ENCODE measurements at regions not wholly inside any gene's neighbourhood (a gene's known extent, or its start where the extent isn't known, plus 50 kb on each side); places are given as distances from the start of the nearest gene placed in this dataset.

DNA sequence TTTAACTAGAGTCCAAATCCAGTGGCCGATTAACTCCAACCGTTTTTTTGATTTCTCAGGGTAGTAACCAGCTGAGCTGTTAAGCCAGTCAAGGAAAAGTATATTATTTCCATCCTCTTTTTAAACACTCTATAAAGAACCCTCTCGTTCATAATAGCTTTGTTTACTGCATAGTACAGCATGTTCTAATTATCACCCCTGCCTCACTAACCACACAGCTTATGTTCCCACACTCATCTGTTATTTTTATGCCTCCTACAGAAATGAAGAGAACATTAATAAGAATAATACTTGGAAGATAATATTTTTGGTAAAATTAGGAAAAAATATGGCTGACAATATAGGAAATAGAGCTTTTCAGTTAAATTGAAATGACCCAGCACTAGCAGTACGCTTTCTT lies 2132.8 kb upstream of the CELF4 start:
- DNase-seq (ENCODE audit: insufficient read length, low spot score) = no peak
- FAIRE-seq = no peak

- no peak for FAIRE-seq
- DNase-seq (ENCODE audit: insufficient read length, low spot score) = no peak
Observed at GRCh38 chr18:39693359-39693758, 2127.8 kb upstream of the CELF4 start.

GRCh38 chr18:39692367-39693015 lies 2126.9 kb upstream of the CELF4 start:
- no peak for FAIRE-seq
- DNase-seq (ENCODE audit: insufficient read length, low spot score) = no peak

GRCh38 chr18:39685303-39685902 lies 2119.8 kb upstream of the CELF4 start:
- FAIRE-seq = no peak
- DNase-seq (ENCODE audit: insufficient read length, low spot score) = no peak

GRCh38 chr18:39681061-39681460 lies 2115.5 kb upstream of the CELF4 start:
- no peak for FAIRE-seq
- no peak for DNase-seq (ENCODE audit: insufficient read length, low spot score)

DNA sequence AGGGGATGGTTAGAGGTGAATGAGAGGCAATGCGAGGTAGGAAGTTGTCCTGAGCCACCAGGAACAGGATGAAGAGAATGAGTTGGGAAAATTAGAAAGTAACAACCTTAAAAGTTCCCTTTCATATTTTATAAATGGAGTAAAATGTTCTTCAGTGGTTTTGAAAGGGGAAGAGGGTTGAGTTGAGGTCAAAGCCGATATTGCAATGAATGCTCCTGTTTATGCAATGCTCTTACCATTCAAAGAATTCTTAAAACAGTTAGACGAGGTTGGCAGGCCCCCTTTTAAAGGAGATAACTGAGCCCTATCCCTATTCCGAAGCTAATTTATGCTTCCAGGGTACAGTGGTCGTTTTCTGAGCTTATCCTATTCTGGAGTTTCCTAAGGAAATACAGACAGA lies 2110.3 kb upstream of the CELF4 start:
- no peak for DNase-seq (ENCODE audit: insufficient read length, low spot score)
- no peak for FAIRE-seq

- no peak for FAIRE-seq
- no peak for DNase-seq (ENCODE audit: insufficient read length, low spot score)
Observed at GRCh38 chr18:39675368-39675767, 2109.8 kb upstream of the CELF4 start.

GRCh38 chr18:39672171-39672570 lies 2106.6 kb upstream of the CELF4 start:
- FAIRE-seq (no peak), DNase-seq (ENCODE audit: insufficient read length, low spot score) (no peak)

GRCh38 chr18:39667905-39668304 lies 2102.3 kb upstream of the CELF4 start:
- no peak for FAIRE-seq
- DNase-seq (ENCODE audit: insufficient read length, low spot score) = no peak

- no peak for FAIRE-seq
- no peak for DNase-seq (ENCODE audit: insufficient read length, low spot score)
Observed at GRCh38 chr18:39666541-39666940, 2100.9 kb upstream of the CELF4 start.

- DNase-seq (ENCODE audit: insufficient read length, low spot score) (no peak), FAIRE-seq (no peak)
Observed at GRCh38 chr18:39661856-39662366, 2096.3 kb upstream of the CELF4 start.

GRCh38 chr18:39660141-39660540 lies 2094.5 kb upstream of the CELF4 start:
- no peak for DNase-seq (ENCODE audit: insufficient read length, low spot score)
- no peak for FAIRE-seq

- DNase-seq (ENCODE audit: insufficient read length, low spot score) (no peak), FAIRE-seq (no peak)
Observed at GRCh38 chr18:39655341-39655740, 2089.7 kb upstream of the CELF4 start.

DNA sequence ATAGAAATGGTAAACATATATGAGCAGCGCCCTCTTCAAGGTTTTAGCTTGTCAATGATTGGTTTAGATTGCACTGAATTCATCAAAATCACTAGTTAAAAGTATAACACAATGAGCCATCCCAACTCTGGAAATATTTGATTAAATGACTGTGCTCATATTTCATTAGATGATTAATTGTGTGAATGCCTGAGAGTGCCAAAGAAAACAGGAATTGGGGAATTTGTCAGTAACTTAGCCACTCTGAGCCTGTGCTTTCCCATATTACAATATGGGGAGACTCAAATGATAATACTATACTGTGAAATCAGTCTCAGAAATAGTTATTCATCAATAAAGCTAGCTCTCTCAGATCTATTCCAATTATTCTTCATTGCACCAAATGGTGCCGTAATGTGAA lies 2087.6 kb upstream of the CELF4 start:
- DNase-seq (ENCODE audit: insufficient read length, low spot score) = no peak
- no peak for FAIRE-seq

- DNase-seq (ENCODE audit: insufficient read length, low spot score) (no peak), FAIRE-seq (no peak)
Observed at GRCh38 chr18:39648616-39649015, 2083.0 kb upstream of the CELF4 start.

- no peak for FAIRE-seq
- DNase-seq (ENCODE audit: insufficient read length, low spot score) = no peak
Observed at GRCh38 chr18:39647627-39648534, 2082.3 kb upstream of the CELF4 start.

- DNase-seq (ENCODE audit: insufficient read length, low spot score) = no peak
- FAIRE-seq = no peak
Observed at GRCh38 chr18:39638224-39638623, 2072.6 kb upstream of the CELF4 start.

- no peak for FAIRE-seq
Observed at GRCh38 chr18:39636931-39637330, 2071.3 kb upstream of the CELF4 start.

GRCh38 chr18:39635966-39636365 lies 2070.4 kb upstream of the CELF4 start:
- FAIRE-seq (no peak), DNase-seq (ENCODE audit: insufficient read length, low spot score) (no peak)

More at GRCh38 chr18:39636931-39637330, 2071.3 kb upstream of the CELF4 start:
- DNase-seq (ENCODE audit: insufficient read length, low spot score) = no peak

- FAIRE-seq = no peak
- no peak for DNase-seq (ENCODE audit: insufficient read length, low spot score)
Observed at GRCh38 chr18:39635192-39635591, 2069.6 kb upstream of the CELF4 start.

GRCh38 chr18:39627936-39628335 lies 2062.3 kb upstream of the CELF4 start:
- no peak for DNase-seq (ENCODE audit: insufficient read length, low spot score)
- no peak for FAIRE-seq
